ENCODE measurements at regions not wholly inside any gene's neighbourhood (a gene's known extent, or its start where the extent isn't known, plus 50 kb on each side); places are given as distances from the start of the nearest gene placed in this dataset.

DNA sequence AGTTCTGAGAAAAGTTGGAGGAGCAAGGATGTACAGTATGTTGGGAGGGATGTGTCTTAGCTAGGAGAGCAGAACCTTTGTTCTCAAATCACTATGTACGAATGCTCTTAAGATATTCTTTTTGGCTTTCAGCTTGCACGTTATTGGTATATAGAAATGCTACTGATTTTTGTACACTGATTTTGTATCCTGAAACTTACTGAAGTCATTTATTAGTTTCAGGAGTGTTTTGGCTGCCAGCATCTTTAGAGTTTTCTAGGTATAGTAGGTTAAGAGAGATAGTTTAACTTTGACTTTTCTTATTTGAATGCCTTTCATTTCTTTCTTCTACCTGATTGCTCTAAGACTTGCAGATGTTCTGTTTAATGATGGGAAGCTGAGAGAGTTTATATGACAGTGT lies 442.8 kb upstream of the FBXO33 start:
- FAIRE-seq (peak; percentile 70), DNase-seq (ENCODE audit: extremely low spot score, insufficient read length, low read depth) (no peak)

DNA sequence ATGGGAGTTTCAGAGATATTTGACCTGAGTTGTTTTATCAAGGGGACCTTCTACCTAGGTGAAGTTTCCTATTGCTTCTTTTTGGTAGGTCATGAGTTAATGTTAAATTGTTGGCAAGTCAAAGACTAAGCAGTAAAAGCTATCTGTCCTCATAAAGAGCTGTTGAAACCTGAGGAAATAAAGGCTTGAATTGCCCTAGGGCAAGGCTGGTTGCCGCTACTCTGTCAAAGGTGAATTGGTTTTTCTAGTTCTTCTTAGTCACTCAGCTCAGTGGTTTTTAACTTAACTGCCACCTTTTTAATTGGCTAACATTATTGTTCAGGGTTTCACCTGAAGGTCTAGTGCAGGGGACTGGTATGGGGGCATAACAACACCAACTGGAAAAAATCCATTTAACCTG lies 441.6 kb upstream of the FBXO33 start:
- DNase-seq (ENCODE audit: extremely low spot score, insufficient read length, low read depth) = no peak

DNA sequence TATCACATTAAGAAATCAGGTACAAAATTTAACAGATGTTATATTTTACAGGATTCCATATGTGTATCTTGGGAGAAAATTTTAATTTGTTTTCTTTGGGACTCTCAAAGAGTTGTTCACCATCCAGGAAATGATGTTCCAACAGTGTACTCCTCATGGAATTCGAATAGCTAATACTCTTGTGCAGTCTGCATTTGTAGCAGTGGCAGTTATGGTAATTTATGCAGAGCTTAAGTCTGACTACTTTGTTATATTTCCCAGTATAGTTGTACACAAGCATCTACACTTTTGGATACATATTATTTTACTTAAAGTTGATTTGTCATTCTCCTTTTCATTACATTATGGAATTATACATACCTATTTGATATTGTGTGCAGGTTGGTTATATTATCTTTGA lies 436.7 kb upstream of the FBXO33 start:
- no peak for DNase-seq (ENCODE audit: extremely low spot score, insufficient read length, low read depth)
- no peak for FAIRE-seq

More for the DNA sequence above, 441.6 kb upstream of the FBXO33 start:
- FAIRE-seq = no peak

DNA sequence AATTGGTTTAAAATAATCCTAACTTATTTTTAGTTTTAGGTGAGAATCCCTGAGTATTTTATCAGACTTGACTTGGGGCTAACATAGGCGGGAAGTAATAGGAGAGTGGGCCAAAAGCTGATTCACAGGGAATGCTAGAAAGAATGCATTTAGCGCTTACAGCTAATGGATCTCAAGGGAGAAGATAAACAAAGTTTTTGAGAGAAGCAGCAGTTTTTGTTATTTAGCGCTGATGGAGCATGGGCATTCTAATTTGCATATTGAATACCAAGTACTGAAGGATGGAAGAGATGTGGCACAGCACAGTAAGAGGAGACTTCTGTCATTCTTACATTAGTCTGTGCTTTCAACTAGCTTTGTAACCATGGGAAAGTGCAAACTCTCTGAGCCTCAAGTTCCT lies 436.0 kb upstream of the FBXO33 start:
- DNase-seq (ENCODE audit: extremely low spot score, insufficient read length, low read depth) (no peak), FAIRE-seq (no peak)

DNA sequence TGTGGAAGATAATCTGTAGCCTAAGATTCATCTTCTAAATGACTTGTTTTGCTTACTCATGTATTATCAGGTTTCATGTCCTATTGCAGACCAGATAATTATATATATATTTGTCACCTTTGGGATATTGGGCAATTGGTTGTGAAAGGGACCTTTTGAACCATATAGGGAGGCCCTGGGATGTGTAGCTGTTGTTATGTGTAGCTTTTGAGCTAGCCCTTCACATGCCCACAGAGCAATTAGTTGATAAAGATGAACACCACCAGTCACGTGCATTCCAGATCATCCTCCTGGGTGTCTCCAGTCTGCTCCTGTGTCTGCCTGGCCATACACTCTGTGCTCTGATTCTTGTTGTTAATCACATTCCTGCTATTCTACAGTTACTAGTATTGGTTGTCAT lies 431.2 kb upstream of the FBXO33 start:
- FAIRE-seq = no peak

DNA sequence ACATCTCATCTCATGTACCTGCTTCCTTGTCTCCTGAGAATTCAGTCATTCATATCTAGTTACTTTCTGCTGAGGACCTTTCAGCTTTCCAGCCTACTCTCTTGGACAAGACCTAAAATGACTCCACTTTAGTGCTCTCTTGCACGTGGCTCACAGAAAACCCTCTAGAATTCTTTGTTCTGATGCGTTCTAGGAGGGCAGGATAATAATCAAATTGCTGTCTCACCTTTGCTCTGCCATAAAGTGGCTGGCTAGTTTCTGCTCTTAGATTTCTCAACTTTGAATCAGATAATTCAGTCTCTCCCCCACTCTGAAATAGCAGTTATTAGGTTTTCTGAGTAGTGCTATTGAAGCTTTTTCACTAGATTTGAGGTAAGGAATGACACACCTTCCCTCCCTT lies 429.5 kb upstream of the FBXO33 start:
- no peak for FAIRE-seq
- no peak for DNase-seq (ENCODE audit: extremely low spot score, insufficient read length, low read depth)

More for the DNA sequence above, 431.2 kb upstream of the FBXO33 start:
- no peak for DNase-seq (ENCODE audit: extremely low spot score, insufficient read length, low read depth)

DNA sequence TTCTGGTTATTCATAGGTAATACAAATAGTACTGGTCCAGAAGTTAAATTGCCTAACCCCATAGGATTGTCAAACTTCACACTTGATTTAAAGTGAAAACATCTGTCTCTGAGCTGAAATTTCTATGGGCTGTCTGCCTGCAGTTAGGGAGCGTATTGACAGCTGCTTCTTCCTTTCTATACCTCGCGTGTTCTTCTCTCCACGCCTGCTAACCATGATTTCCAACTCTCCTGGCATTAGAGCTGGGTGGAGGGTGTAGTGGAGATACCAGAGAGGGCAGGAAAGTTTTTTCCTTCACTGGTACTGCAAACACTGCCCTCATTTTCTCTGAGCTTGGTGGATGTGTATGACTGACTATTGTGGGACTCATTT lies 429.0 kb upstream of the FBXO33 start:
- FAIRE-seq (no peak), DNase-seq (ENCODE audit: extremely low spot score, insufficient read length, low read depth) (no peak)

DNA sequence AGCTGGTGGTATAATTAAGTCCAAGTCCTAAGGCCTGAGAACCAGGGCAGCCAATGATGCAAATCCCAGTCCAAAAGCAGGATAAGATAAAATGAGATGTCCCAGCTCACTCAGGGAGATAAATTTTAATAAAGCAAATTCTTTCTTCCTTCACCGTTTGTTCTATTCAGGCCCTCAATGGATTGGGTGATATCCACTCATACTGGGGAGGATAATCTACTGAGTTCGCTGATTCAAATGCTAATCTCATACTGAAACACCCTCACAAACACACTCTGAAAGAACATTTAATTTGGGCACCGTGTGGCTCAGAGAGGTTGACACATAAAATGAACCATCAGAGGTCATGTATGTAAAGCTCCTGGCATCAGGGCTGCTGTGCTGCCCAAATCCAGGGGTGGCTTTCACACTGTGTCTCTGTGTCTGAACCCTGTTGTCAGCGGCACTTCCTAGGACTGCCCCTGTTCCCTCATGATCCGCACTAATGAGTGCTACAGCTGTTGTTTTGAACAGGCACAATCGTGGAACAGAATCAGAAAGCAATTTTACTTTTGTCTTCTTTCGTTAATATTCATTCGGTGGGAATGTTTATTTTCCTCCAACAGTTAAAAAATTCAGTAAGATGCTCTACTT lies 428.5 kb upstream of the FBXO33 start:
- DNase-seq (ENCODE audit: extremely low spot score, insufficient read length, low read depth) = no peak
- FAIRE-seq = no peak

DNA sequence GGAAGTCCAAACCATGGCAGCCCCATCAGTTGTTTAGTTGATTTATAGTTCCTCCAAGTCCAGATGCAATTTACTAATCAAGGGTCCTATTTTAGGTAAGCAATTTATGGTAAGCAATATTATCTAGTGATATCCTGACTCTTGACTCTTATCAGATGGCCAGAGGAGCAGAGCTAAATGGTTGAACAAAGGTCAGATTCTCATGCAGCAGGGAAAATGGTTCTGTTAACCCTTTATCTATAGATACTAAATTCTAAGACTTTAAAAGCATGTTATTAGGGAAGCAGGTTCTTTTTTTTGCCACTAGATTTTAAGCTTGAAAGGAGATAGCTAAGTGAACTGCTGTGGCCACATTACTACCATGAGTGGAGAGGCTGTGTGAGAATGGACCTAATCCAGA lies 427.1 kb upstream of the FBXO33 start:
- FAIRE-seq = no peak
- no peak for DNase-seq (ENCODE audit: extremely low spot score, insufficient read length, low read depth)

DNA sequence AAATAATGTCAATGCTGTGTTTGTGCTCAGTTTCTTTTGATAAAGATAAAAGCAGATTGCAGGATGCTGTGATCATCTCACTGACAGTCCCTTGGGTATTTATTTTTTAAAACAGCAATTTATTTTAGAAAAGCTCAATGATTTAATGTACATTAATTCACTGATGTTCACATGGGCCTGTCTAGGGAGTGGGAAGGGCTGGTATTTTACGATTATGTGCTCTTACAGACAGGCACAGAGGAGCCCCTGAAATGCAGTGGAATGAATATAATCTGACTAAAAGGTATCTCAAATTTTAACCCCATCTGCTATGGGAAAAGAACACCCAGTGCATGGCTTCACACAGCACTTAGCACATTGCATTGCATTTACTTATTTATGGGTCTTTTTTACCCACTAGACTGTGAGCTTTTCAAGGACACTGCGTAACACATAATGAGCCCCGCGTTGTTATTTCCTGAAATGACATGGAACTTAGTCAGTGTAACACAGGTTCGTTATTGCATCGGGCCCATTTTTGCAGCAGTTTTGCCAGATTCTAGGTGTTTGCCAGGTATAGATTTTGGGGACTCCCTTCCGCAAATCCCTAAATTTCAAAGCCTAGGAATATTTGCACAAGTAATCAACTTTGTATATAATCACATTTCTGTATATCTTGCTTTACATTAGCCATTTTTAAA lies 425.3 kb upstream of the FBXO33 start:
- DNase-seq (ENCODE audit: extremely low spot score, insufficient read length, low read depth) = no peak
- no peak for FAIRE-seq

DNA sequence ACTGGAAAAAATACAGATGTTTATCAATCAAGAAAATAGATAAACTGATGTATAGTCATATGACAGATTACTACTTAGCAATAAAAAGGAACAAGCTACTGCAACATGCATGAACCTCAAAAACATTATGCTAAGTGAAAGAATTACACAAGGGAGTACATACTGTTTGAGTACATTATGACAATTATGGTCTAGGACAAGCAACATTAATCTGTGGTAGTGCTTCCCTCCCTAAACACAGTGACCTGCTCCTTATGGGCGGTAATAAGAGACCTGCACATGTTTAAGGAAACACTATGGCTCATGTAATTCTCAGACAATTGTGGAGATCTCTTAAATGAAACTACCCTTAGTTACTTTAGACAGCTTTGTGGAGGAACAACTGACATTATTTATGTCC lies 421.2 kb upstream of the FBXO33 start:
- DNase-seq (ENCODE audit: extremely low spot score, insufficient read length, low read depth) (no peak), FAIRE-seq (no peak)

DNA sequence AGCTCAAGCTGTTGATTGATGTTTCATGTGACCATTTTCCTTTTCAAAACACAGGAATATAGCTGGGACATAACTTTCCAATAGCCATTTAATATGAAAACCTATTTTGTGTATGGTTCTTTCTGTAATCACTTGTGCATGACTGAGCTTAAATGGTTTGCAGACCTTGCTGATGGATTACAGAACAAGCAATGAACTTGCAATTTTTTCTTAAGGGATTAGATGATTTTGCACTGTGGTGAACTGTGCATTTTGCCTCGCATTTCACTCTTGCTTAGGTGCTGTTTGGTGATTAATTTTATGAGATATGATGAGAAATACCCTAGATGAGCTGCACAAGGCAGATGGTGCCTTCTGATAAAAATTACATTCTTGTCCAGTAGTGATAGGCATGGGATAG lies 419.0 kb upstream of the FBXO33 start:
- DNase-seq (ENCODE audit: extremely low spot score, insufficient read length, low read depth) (no peak), FAIRE-seq (no peak)

DNA sequence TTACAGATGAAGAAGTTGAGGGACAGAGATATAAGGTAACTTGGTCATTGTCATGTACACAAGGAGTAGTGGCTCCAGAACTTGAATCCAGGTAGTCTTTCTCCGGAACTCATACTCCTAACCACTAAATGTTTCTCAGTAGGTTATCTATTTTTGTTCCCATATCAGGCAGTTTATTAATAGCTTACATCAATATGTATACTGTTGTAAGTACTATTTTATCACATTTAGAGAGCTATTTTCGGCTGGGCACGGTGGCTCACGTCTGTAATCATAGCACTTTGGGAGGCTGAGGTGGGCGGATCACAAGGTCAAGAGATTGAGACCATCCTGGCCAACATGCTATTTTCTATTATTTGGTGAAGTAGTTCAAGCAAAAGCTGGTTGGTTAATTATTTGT lies 415.6 kb upstream of the FBXO33 start:
- DNase-seq (ENCODE audit: extremely low spot score, insufficient read length, low read depth) (no peak), FAIRE-seq (no peak)

DNA sequence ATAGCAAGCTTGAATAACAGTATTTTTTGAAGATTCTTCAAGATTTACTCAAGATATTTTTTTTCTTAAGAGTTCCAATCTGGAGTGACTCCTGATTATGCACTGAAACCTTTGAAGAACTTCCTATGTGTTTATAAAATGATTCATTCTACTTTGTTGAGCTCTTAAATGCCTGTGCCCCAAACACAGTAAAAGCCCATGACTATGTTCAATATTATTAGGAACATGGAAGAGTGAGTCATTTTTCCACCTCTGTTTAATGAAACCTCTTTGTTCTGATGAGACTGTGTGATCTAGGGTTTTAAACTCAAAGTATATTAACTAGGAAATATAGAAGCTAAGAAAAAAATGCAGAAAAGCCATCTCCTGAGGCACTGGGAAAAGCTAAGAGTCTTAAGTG lies 415.0 kb upstream of the FBXO33 start:
- FAIRE-seq (no peak), DNase-seq (ENCODE audit: extremely low spot score, insufficient read length, low read depth) (no peak)

DNA sequence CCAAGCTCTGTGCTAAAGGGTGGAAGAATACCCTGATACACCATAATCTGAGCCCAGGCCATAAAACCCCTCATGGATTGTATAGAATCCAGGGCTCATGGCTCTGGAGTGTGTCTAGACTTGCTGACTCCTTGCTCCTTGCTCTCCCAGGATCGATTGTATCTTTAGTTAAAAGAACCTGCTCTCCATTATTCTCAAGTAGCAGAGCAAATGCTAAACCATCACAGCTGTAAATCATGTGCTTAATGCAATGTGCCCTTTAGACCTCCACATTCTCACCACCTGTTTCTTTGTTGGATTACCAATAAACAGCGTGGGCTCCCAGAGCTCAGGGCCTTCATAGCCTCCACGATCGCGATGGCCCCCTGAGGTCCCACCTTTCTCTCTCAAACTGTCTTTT lies 411.6 kb upstream of the FBXO33 start:
- DNase-seq (ENCODE audit: extremely low spot score, insufficient read length, low read depth) (no peak), FAIRE-seq (no peak)

DNA sequence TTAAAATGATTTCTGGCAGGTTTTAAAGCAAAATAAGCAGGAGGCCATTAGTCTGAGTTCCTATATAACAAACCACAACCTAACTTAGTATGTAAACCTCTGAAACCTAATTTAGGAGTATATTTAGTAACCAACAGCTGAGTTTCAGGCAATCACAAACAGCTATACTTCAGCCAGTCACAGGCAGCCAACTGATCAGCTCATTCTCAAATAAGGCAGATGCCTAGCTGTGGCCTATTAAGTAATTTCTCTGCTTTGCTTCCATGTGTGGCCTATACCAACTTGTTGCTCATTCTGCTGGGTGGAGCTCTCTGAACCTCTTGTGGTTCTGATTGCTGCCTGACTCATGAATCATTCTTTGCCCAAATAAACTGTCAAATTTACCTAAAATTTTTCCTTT lies 408.9 kb upstream of the FBXO33 start:
- FAIRE-seq (no peak), DNase-seq (ENCODE audit: extremely low spot score, insufficient read length, low read depth) (no peak)

DNA sequence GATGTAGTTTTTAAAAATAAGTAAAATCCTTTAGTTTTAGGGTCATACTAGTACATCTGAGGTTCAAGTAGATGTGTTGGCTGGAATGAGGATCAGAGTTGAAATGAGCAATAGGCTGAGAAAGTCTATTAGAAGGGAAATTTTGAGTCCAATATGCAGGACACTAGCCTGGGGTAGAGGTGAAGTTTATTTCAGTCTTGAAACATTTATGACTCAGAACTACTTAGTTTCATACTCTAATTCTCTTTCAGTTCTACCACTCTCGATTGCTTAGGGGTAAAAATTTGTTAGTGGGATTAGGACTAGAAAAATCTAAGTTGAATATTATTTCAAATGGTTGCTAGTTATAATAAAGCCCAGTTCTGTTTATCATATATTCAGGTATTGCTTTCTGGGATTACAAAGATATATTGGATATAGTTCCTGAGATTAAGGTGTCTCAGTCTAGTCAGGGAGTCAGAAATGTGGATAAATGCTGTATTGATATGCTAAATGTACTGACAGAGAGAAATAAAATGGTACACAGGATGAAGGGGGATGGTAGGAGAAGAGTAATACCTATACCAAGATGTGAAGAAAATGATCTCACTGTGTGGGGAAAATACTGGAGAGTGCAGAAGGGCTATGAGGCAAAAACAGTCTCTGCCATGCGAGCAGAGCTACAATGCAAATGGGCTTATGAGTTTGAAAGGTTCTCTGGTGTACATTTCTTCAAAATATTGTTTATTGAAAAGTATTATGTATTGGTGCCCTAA lies 395.8 kb upstream of the FBXO33 start:
- FAIRE-seq = peak; percentile 81
- no peak for DNase-seq (ENCODE audit: extremely low spot score, insufficient read length, low read depth)

DNA sequence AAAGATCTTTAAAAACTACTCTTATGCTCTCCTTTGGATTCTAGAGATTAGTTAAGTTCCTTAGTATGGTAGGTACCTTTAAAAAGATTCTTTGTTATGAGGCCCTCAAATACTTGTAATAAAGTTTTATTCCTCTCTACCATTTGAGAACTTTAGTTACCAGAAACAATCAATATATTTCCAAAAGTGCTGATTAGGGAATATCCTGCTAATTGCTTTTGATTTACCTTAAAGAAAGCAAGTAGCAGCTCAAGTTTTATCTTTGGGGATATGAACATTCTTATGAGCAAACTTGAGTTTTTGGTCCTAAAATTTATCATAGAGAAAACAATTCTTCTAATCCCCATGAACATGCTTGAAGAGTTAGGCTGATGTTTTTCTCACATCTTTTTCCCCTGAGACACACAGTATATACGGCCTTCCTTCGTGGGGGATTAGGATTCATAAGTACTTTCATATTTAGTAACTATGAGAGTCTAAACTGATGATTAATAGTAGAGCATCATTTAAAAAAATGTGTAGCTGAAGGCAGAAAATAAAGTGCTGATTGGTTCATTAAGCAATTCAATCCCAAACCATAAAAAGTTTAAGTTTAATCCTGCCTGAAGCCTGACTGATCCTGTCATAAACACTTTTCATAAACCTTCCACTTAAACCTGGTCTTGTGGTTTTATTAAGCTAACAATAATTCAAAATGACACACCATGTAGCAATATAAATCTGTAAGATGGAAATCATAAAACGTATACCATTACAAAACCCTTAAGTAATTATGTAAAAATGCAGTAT lies 380.5 kb upstream of the FBXO33 start:
- DNase-seq (ENCODE audit: extremely low spot score, insufficient read length, low read depth) (no peak), FAIRE-seq (peak; percentile 35)

DNA sequence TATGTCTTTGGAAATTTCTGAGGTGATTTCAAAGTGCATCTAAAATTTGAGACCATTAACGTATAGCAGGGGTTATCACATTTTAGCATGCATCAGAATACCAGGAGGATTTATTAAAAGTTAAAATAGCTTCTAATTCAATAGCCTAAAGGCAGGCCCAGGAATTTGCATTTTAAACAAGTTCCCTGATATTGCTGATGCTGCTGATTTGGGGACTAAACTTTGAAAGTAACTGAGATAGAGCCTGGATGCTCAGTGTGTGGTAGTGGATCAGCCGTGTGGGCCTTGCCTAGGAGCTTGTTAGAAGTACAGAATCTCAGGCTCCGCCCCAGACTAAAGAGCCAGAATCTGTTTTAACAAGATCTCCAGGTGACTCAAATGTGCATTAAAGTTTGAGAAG lies 375.0 kb upstream of the FBXO33 start:
- FAIRE-seq = no peak
- no peak for DNase-seq (ENCODE audit: extremely low spot score, insufficient read length, low read depth)

DNA sequence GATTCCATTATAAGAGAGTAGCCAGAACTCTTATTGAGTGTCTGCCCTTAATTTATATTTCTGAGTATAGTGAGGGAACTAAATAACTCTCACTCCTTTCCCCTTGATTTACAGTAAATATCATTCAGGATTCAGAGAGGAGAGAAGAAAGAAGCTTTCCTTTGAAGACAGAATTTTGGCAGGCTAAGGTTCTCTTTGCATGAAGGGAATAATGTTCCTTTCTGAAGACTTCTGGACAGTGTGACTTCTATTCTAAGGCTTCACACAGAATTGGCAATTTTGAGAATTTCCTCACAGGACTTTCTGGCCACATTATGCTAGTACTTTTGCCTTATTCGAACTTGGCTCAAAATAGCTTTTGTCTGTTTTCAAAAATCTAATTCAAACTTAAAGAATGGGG lies 352.2 kb upstream of the FBXO33 start:
- no peak for FAIRE-seq
- DNase-seq (ENCODE audit: extremely low spot score, insufficient read length, low read depth) = no peak

DNA sequence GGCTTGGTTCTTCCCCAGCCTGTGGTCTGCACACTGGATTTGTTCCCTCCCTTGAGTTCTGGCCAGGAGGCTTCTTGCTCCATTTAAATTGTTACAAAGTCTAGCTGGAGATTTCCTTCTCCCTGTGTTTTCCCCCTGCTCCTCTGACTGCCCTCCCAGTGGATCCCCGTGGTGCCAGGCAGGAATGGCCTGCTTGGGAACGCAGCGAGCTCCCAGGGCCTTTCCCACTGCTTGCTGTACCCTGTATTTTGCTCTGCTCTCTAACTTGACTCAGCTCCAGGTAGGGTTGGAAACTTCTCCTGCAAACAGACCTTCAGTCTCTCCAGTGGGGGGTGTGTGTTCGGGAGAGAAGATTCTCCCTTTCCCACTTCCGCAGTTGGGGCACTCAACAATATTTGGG lies 349.2 kb upstream of the FBXO33 start:
- FAIRE-seq (no peak), DNase-seq (ENCODE audit: extremely low spot score, insufficient read length, low read depth) (no peak)
